ENCODE measurements at regions not wholly inside any gene's neighbourhood (a gene's known extent, or its start where the extent isn't known, plus 50 kb on each side); places are given as distances from the start of the nearest gene placed in this dataset.

DNA sequence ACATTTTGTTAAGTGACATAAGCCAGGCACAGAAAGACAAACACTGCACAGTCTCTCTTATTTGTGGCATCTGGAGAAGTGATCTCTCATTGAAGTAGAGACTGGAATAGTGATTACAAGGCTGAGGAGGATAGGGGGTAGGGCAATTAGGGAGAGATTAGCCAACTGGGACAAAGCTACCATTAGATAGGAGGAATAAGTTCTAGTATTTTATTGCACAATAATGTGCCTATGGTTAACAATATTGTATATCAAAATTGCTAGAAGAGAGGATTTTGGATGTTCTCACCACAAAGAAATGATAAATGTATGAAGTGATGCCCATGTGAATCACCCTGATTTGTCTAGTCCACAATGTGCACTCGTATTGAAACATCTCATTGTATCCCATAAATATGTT, 281.8 kb downstream of the MTRR start:
- no peak overlapping the region for H3K9ac ChIP-seq (ENCODE audit: low read length)
- no peaks in the 10 kb centered on the region for H3K36me3 ChIP-seq (ENCODE audit: insufficient read depth, low read length)
- H3K4me1 ChIP-seq (ENCODE audit: insufficient read depth, low read length, severe bottlenecking) = no peaks in the 10 kb centered on the region
- no peak for TF ChIP-seq EZH2 (IDR thresholded peaks at IDR 0.05; ENCODE audit: borderline replicate concordance, low read length)
- TF ChIP-seq, protein P1, sequence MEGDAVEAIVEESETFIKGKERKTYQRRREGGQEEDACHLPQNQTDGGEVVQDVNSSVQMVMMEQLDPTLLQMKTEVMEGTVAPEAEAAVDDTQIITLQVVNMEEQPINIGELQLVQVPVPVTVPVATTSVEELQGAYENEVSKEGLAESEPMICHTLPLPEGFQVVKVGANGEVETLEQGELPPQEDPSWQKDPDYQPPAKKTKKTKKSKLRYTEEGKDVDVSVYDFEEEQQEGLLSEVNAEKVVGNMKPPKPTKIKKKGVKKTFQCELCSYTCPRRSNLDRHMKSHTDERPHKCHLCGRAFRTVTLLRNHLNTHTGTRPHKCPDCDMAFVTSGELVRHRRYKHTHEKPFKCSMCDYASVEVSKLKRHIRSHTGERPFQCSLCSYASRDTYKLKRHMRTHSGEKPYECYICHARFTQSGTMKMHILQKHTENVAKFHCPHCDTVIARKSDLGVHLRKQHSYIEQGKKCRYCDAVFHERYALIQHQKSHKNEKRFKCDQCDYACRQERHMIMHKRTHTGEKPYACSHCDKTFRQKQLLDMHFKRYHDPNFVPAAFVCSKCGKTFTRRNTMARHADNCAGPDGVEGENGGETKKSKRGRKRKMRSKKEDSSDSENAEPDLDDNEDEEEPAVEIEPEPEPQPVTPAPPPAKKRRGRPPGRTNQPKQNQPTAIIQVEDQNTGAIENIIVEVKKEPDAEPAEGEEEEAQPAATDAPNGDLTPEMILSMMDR (IDR thresholded peaks at IDR 0.05; ENCODE audit: low read length) = no peak
- no peak overlapping the region for H3K27ac ChIP-seq (ENCODE audit: low read depth, low read length, poor library complexity, severe bottlenecking)
- H3F3A ChIP-seq (ENCODE audit: insufficient read depth, low read length) = no peaks in the 10 kb centered on the region
- H3K4me3 ChIP-seq (ENCODE audit: low read depth, low read length, poor library complexity, severe bottlenecking) = no peak overlapping the region
- no peaks in the 10 kb centered on the region for H3K79me2 ChIP-seq (ENCODE audit: insufficient read depth, low read length)
- no peak overlapping the region for H3K4me2 ChIP-seq (ENCODE audit: low read length)
- no peaks in the 10 kb centered on the region for H3K27me3 ChIP-seq (ENCODE audit: insufficient read depth, low read length)
- H3K9me2 ChIP-seq (ENCODE audit: low read depth, low read length) = no peaks in the 10 kb centered on the region
- H2AFZ ChIP-seq (ENCODE audit: low read length) = no peak overlapping the region
- H4K20me1 ChIP-seq (ENCODE audit: insufficient read depth, low read length) = no peaks in the 10 kb centered on the region
- H3K9me3 ChIP-seq (ENCODE audit: low read length) = no peaks in the 10 kb centered on the region

GRCh38 chr5:8156706-8157105, 287.8 kb downstream of the MTRR start:
- Histone ChIP-seq H3K4me2 (ENCODE audit: low read length) (no peak overlapping the region), H3K27ac (ENCODE audit: low read depth, low read length, poor library complexity, severe bottlenecking) (no peak overlapping the region), H3K4me3 (ENCODE audit: low read depth, low read length, poor library complexity, severe bottlenecking) (no peak overlapping the region), H4K20me1 (ENCODE audit: insufficient read depth, low read length) (no peaks in the 10 kb centered on the region), H3K9me2 (ENCODE audit: low read depth, low read length) (no peaks in the 10 kb centered on the region), H3K27me3 (ENCODE audit: insufficient read depth, low read length) (no peaks in the 10 kb centered on the region), H3K9me3 (ENCODE audit: low read length) (no peaks in the 10 kb centered on the region), H3K4me1 (ENCODE audit: insufficient read depth, low read length, severe bottlenecking) (no peaks in the 10 kb centered on the region), H3K36me3 (ENCODE audit: insufficient read depth, low read length) (no peaks in the 10 kb centered on the region), H3F3A (ENCODE audit: insufficient read depth, low read length) (no peaks in the 10 kb centered on the region), H3K79me2 (ENCODE audit: insufficient read depth, low read length) (no peaks in the 10 kb centered on the region), H3K9ac (ENCODE audit: low read length) (no peak overlapping the region), H2AFZ (ENCODE audit: low read length) (no peak overlapping the region)
- no peak for TF ChIP-seq EZH2 (IDR thresholded peaks at IDR 0.05; ENCODE audit: borderline replicate concordance, low read length)
- TF ChIP-seq, protein P1 (IDR thresholded peaks at IDR 0.05; ENCODE audit: low read length) = no peak

GRCh38 chr5:8157320-8157822, 288.4 kb downstream of the MTRR start:
- H3K36me3 ChIP-seq (ENCODE audit: insufficient read depth, low read length) = no peaks in the 10 kb centered on the region
- H3K4me2 ChIP-seq (ENCODE audit: low read length) = no peak overlapping the region
- no peaks in the 10 kb centered on the region for H3K4me1 ChIP-seq (ENCODE audit: insufficient read depth, low read length, severe bottlenecking)
- no peaks in the 10 kb centered on the region for H3K9me2 ChIP-seq (ENCODE audit: low read depth, low read length)
- H3K27ac ChIP-seq (ENCODE audit: low read depth, low read length, poor library complexity, severe bottlenecking) = no peak overlapping the region
- H3F3A ChIP-seq (ENCODE audit: insufficient read depth, low read length) = no peaks in the 10 kb centered on the region
- no peaks in the 10 kb centered on the region for H4K20me1 ChIP-seq (ENCODE audit: insufficient read depth, low read length)
- H3K27me3 ChIP-seq (ENCODE audit: insufficient read depth, low read length) = no peaks in the 10 kb centered on the region
- no peak overlapping the region for H2AFZ ChIP-seq (ENCODE audit: low read length)
- TF ChIP-seq, protein P1 (IDR thresholded peaks at IDR 0.05; ENCODE audit: low read length) = no peak
- no peak for TF ChIP-seq EZH2 (IDR thresholded peaks at IDR 0.05; ENCODE audit: borderline replicate concordance, low read length)
- no peaks in the 10 kb centered on the region for H3K9me3 ChIP-seq (ENCODE audit: low read length)
- H3K79me2 ChIP-seq (ENCODE audit: insufficient read depth, low read length) = no peaks in the 10 kb centered on the region
- H3K4me3 ChIP-seq (ENCODE audit: low read depth, low read length, poor library complexity, severe bottlenecking) = no peak overlapping the region
- H3K9ac ChIP-seq (ENCODE audit: low read length) = no peak overlapping the region

Measured in OCI-LY1 (cell line).